ENCODE measurements at regions not wholly inside any gene's neighbourhood (a gene's known extent, or its start where the extent isn't known, plus 50 kb on each side); places are given as distances from the start of the nearest gene placed in this dataset.

GRCh38 chr2:239456940-239457339 is 56.1 kb upstream of the HDAC4 start (continued):
- TF ChIP-seq HNF4A (conservative IDR thresholded peaks at IDR 0.05) (no peak), HNF4G (IDR thresholded peaks at IDR 0.05) (no peak), SP1 (IDR thresholded peaks at IDR 0.05) (no peak), GABPA (IDR thresholded peaks at IDR 0.05 in 1 of 2, conservative IDR thresholded peaks at IDR 0.05 in 1 of 2) (no peak), FOXA1 (IDR thresholded peaks at IDR 0.05) (no peak), EGR1 (IDR thresholded peaks at IDR 0.05; ENCODE audit: low read depth in 2 of 2) (no peak)
- TF ChIP-seq, protein P1, sequence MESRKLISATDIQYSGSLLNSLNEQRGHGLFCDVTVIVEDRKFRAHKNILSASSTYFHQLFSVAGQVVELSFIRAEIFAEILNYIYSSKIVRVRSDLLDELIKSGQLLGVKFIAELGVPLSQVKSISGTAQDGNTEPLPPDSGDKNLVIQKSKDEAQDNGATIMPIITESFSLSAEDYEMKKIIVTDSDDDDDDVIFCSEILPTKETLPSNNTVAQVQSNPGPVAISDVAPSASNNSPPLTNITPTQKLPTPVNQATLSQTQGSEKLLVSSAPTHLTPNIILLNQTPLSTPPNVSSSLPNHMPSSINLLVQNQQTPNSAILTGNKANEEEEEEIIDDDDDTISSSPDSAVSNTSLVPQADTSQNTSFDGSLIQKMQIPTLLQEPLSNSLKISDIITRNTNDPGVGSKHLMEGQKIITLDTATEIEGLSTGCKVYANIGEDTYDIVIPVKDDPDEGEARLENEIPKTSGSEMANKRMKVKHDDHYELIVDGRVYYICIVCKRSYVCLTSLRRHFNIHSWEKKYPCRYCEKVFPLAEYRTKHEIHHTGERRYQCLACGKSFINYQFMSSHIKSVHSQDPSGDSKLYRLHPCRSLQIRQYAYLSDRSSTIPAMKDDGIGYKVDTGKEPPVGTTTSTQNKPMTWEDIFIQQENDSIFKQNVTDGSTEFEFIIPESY (IDR thresholded peaks at IDR 0.05), result no peak

- H3K4me3 ChIP-seq (ENCODE audit: low read depth in 1 of 3, low read length in 3 of 3), result no peak overlapping the region
- H3K27me3 ChIP-seq (ENCODE audit: control insufficient read depth in 4 of 4, insufficient read depth in 4 of 4, low read length in 3 of 4), result no peaks in the 10 kb centered on the region
- TF ChIP-seq RXRA (IDR thresholded peaks at IDR 0.05), result no peak
- TF ChIP-seq YY1 (IDR thresholded peaks at IDR 0.05), result no peak
- no peak for TF ChIP-seq HNF4A (conservative IDR thresholded peaks at IDR 0.05)
- TF ChIP-seq, protein P2, sequence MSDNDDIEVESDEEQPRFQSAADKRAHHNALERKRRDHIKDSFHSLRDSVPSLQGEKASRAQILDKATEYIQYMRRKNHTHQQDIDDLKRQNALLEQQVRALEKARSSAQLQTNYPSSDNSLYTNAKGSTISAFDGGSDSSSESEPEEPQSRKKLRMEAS (IDR thresholded peaks at IDR 0.05), result no peak
- no peak for TF ChIP-seq FOXA2 (IDR thresholded peaks at IDR 0.05)
- DNase-seq (ENCODE audit: low spot score), result peak; percentile 21
- H3K36me3 ChIP-seq (ENCODE audit: control insufficient read depth in 4 of 4, insufficient read depth in 3 of 4, low read depth in 1 of 4, low read length in 3 of 4), result no peaks in the 10 kb centered on the region
- WGBS, result 84% methylated on average over 17 of the region's 17 CpGs
- no peaks in the 10 kb centered on the region for H3K4me1 ChIP-seq (ENCODE audit: control insufficient read depth in 4 of 4, insufficient read depth in 4 of 4, low read length in 3 of 4)
- H3K27ac ChIP-seq (ENCODE audit: low read depth in 1 of 2, low read length in 2 of 2), result no peak overlapping the region
- H3K9ac ChIP-seq (ENCODE audit: low read depth in 1 of 2, low read length in 2 of 2), result no peak overlapping the region
- H3K9me3 ChIP-seq (ENCODE audit: control insufficient read depth in 4 of 4, low read length in 3 of 4), result peaks cover 0 to 2% (median 0%) of the 10 kb centered on the region in 4 donors
These were observed 54.8 kb upstream of the HDAC4 start for GRCh38 chr2:239455436-239456203.

GRCh38 chr2:239454507-239454906 is 53.7 kb upstream of the HDAC4 start:
- Histone ChIP-seq H3K27me3 (ENCODE audit: control insufficient read depth in 4 of 4, insufficient read depth in 4 of 4, low read length in 3 of 4) (no peaks in the 10 kb centered on the region), H3K9me3 (ENCODE audit: control insufficient read depth in 4 of 4, low read length in 3 of 4) (peaks cover 0 to 2% (median 0%) of the 10 kb centered on the region in 4 donors), H3K4me3 (ENCODE audit: low read depth in 1 of 3, low read length in 3 of 3) (no peak overlapping the region), H3K9ac (ENCODE audit: low read depth in 1 of 2, low read length in 2 of 2) (no peak overlapping the region), H3K27ac (ENCODE audit: low read depth in 1 of 2, low read length in 2 of 2) (no peak overlapping the region), H3K4me1 (ENCODE audit: control insufficient read depth in 4 of 4, insufficient read depth in 4 of 4, low read length in 3 of 4) (no peaks in the 10 kb centered on the region), H3K36me3 (ENCODE audit: control insufficient read depth in 4 of 4, insufficient read depth in 3 of 4, low read depth in 1 of 4, low read length in 3 of 4) (no peaks in the 10 kb centered on the region)
- TF ChIP-seq, protein P2 (IDR thresholded peaks at IDR 0.05), result no peak
- WGBS, result 71% methylated on average over 2 of the region's 2 CpGs
- no peak for DNase-seq (ENCODE audit: low spot score)

Measured in liver (tissue), 7 donors.